MM.1S (cell line): ENCODE measurements at regions not wholly inside any gene's neighbourhood (a gene's known extent, or its start where the extent isn't known, plus 50 kb on each side); places are given as distances from the start of the nearest gene placed in this dataset.

Experiments used
- EZH2 ChIP-seq: fragments of 300-600 bp; sonication (generic); optimal IDR thresholded peaks from 2 replicates; pipeline ENCODE3; 2017; ENCODE audit warnings: low read depth, mild to moderate bottlenecking, antibody characterized with exemption, low read length, mixed read lengths
- TF ChIP-seq, protein P1 (sequence below): fragments of 300-600 bp; sonication (generic); IDR thresholded peaks from 2 replicates; pipeline ENCODE4 v1.5.1; 2016; ENCODE audit warnings: antibody characterized with exemption, low read length, mixed read lengths

DNA sequence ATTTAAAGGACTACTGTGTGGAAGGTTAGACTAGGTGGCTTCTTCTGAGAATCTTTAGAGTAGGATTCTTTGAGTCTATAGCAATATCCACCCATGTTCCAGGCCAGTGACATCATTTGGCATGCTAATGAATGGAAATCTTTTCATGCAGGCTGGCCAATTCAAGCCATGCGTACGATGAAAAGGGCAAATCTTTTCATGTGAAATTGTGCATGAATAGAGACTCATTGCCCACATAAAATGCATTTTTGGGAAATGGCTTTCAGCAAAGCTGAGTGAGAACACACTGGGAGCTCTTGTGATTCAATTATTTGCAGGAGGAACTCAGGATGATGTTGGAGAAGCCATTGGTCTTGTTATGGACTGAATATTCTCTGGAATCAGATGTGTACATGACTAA, 324.9 kb upstream of the DAB1 start:
- TF ChIP-seq, protein P1, sequence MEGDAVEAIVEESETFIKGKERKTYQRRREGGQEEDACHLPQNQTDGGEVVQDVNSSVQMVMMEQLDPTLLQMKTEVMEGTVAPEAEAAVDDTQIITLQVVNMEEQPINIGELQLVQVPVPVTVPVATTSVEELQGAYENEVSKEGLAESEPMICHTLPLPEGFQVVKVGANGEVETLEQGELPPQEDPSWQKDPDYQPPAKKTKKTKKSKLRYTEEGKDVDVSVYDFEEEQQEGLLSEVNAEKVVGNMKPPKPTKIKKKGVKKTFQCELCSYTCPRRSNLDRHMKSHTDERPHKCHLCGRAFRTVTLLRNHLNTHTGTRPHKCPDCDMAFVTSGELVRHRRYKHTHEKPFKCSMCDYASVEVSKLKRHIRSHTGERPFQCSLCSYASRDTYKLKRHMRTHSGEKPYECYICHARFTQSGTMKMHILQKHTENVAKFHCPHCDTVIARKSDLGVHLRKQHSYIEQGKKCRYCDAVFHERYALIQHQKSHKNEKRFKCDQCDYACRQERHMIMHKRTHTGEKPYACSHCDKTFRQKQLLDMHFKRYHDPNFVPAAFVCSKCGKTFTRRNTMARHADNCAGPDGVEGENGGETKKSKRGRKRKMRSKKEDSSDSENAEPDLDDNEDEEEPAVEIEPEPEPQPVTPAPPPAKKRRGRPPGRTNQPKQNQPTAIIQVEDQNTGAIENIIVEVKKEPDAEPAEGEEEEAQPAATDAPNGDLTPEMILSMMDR: no peak
- TF ChIP-seq EZH2: no peak
